ENCODE measurements at regions not wholly inside any gene's neighbourhood (a gene's known extent, or its start where the extent isn't known, plus 50 kb on each side); places are given as distances from the start of the nearest gene placed in this dataset.

GRCh38 chr14:95979339-95980042, 59.7 kb upstream of the C14orf132 start:
- Histone ChIP-seq H3K27me3 (peaks cover 12% of the 10 kb centered on the region), H3K4me1 (no peaks in the 10 kb centered on the region), H3K36me3 (no peaks in the 10 kb centered on the region), H3K27ac (no peak overlapping the region), H3K9me3 (no peaks in the 10 kb centered on the region), H3K4me3 (no peak overlapping the region)
- DNase-seq: no peak
- in situ Hi-C loops (cut with MboI; ENCODE audit: low pct_ligation_motif_present in 1 of 4, low pct_unique_long_range_greater_than_20kb in 1 of 4, low sequenced_read_pairs in 3 of 4) (loop anchor here in 3 of 4 donors (25.0 kb wide), 2 partner anchors 417 to 542 kb away; no protein-coding TSS in a partner anchor), intact Hi-C loops (cut with DNase I; ENCODE audit: low total_unique reads) (no loop called here)
- WGBS, 2 donors (ENCODE audit: low coverage in 1 of 2): 17 to 20% methylated on average over 5 to 7 of the region's 7 CpGs
- TF ChIP-seq CTCF (IDR thresholded peaks at IDR 0.05): no peak
- TF ChIP-seq POLR2A (IDR thresholded peaks at IDR 0.05): no peak
- no peak for TF ChIP-seq EP300 (IDR thresholded peaks at IDR 0.05; ENCODE audit: low read depth)
- no peak for TF ChIP-seq POLR2AphosphoS5 (IDR thresholded peaks at IDR 0.05)

DNA sequence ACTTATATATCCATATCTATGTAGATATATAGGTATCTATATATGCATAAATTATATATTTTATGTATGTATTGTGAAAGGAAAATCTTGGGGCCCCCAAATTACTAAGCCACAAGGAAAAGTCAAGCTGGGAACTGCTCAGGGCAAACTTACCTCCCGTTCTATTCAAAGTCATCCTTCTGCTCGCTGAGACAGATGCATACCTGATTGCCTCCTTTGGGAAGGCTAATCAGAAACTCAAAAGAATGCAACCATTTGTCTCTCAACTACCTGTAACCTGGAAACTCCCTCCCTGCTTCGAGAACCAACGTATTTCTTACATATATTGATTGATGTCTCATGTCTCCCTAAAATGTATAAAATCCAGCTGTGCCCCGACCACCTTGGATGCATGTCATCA, 58.8 kb upstream of the C14orf132 start:
- TF ChIP-seq CTCF (IDR thresholded peaks at IDR 0.05) (no peak), POLR2AphosphoS5 (IDR thresholded peaks at IDR 0.05) (no peak), EP300 (IDR thresholded peaks at IDR 0.05; ENCODE audit: low read depth) (no peak), POLR2A (IDR thresholded peaks at IDR 0.05) (no peak)
- Histone ChIP-seq H3K9me3 (no peaks in the 10 kb centered on the region), H3K4me1 (no peaks in the 10 kb centered on the region), H3K27me3 (peaks cover 12% of the 10 kb centered on the region), H3K4me3 (no peak overlapping the region), H3K27ac (no peak overlapping the region), H3K36me3 (no peaks in the 10 kb centered on the region)
- WGBS, 2 donors (ENCODE audit: low coverage in 1 of 2): 18 to 29% methylated on average over 2 to 5 of the region's 5 CpGs
- no peak for DNase-seq
- intact Hi-C loops (cut with DNase I; ENCODE audit: low total_unique reads): no loop called here
- in situ Hi-C loops (cut with MboI; ENCODE audit: low pct_ligation_motif_present in 1 of 4, low pct_unique_long_range_greater_than_20kb in 1 of 4, low sequenced_read_pairs in 3 of 4): loop anchor here in 3 of 4 donors (25.0 kb wide), 2 partner anchors 418 to 543 kb away; no protein-coding TSS in a partner anchor

GRCh38 chr14:95981965-95982364, 57.2 kb upstream of the C14orf132 start:
- H3K4me1 ChIP-seq: no peaks in the 10 kb centered on the region
- H3K9me3 ChIP-seq: no peaks in the 10 kb centered on the region
- in situ Hi-C loops (cut with MboI; ENCODE audit: low pct_ligation_motif_present in 1 of 4, low pct_unique_long_range_greater_than_20kb in 1 of 4, low sequenced_read_pairs in 3 of 4) (loop anchor here in 3 of 4 donors (25.0 kb wide), 2 partner anchors 420 to 545 kb away; no protein-coding TSS in a partner anchor), intact Hi-C loops (cut with DNase I; ENCODE audit: low total_unique reads) (no loop called here)
- TF ChIP-seq CTCF (IDR thresholded peaks at IDR 0.05) (no peak), POLR2AphosphoS5 (IDR thresholded peaks at IDR 0.05) (no peak), POLR2A (IDR thresholded peaks at IDR 0.05) (no peak), EP300 (IDR thresholded peaks at IDR 0.05; ENCODE audit: low read depth) (no peak)
- WGBS, 2 donors (ENCODE audit: low coverage in 1 of 2): 0 to 20% methylated on average over 3 to 4 of the region's 4 CpGs
- H3K36me3 ChIP-seq: no peaks in the 10 kb centered on the region
- no peak overlapping the region for H3K4me3 ChIP-seq
- no peak overlapping the region for H3K27ac ChIP-seq
- H3K27me3 ChIP-seq: peaks cover 12% of the 10 kb centered on the region
- DNase-seq: no peak

DNA sequence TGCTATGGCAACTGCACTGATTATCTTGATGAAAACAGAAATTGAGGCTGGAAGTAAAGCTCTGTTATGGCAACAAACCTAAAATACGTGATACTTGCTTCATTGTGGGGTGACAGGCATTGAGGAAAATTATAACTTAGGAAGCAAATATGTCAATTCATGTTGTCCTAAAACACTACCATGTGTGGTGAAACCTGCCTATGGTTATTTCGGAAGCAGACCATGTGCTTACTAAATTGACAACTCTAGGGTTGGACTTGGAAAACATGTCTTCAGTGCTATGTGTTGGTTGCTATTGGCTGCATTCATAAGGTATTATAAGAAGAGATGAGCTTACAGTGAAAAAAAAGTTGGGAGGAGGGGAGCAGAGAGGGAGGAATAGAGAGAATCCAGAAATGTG, 55.0 kb upstream of the C14orf132 start:
- intact Hi-C loops (cut with DNase I; ENCODE audit: low total_unique reads): no loop called here
- no peak overlapping the region for H3K27ac ChIP-seq
- no peaks in the 10 kb centered on the region for H3K9me3 ChIP-seq
- TF ChIP-seq EP300 (IDR thresholded peaks at IDR 0.05; ENCODE audit: low read depth) (no peak), POLR2AphosphoS5 (IDR thresholded peaks at IDR 0.05) (no peak), POLR2A (IDR thresholded peaks at IDR 0.05) (no peak), CTCF (IDR thresholded peaks at IDR 0.05) (no peak)
- in situ Hi-C loops (cut with MboI; ENCODE audit: low pct_ligation_motif_present in 1 of 4, low pct_unique_long_range_greater_than_20kb in 1 of 4, low sequenced_read_pairs in 3 of 4): loop anchor here in 3 of 4 donors (25.0 kb wide), 2 partner anchors 422 to 547 kb away; no protein-coding TSS in a partner anchor
- peaks cover 12% of the 10 kb centered on the region for H3K27me3 ChIP-seq
- DNase-seq: no peak
- no peaks in the 10 kb centered on the region for H3K36me3 ChIP-seq
- H3K4me3 ChIP-seq: no peak overlapping the region
- WGBS, 2 donors (ENCODE audit: low coverage in 1 of 2): 71 to 86% methylated on average over 2 of the region's 2 CpGs
- H3K4me1 ChIP-seq: no peaks in the 10 kb centered on the region
